ENCODE measurements at regions not wholly inside any gene's neighbourhood (a gene's known extent, or its start where the extent isn't known, plus 50 kb on each side); places are given as distances from the start of the nearest gene placed in this dataset.

- DNase-seq (ENCODE audit: low spot score), result no peak
These were observed 103.6 kb upstream of the TBL1XR1 start for GRCh38 chr3:177300842-177301241.

- no peak for DNase-seq (ENCODE audit: low spot score)
These were observed 109.0 kb upstream of the TBL1XR1 start for GRCh38 chr3:177306252-177306651.

GRCh38 chr3:177307391-177307790, 110.1 kb upstream of the TBL1XR1 start:
- DNase-seq (ENCODE audit: low spot score), result no peak

- DNase-seq (ENCODE audit: low spot score), result no peak
These were observed 110.5 kb upstream of the TBL1XR1 start for GRCh38 chr3:177307826-177308225.

- DNase-seq (ENCODE audit: low spot score), result no peak
These were observed 111.0 kb upstream of the TBL1XR1 start for GRCh38 chr3:177308286-177308685.

GRCh38 chr3:177308911-177309310, 111.6 kb upstream of the TBL1XR1 start:
- DNase-seq (ENCODE audit: low spot score), result no peak

GRCh38 chr3:177312491-177312890, 115.2 kb upstream of the TBL1XR1 start:
- DNase-seq (ENCODE audit: low spot score), result no peak

- DNase-seq (ENCODE audit: low spot score), result no peak
These were observed 117.6 kb upstream of the TBL1XR1 start for GRCh38 chr3:177314897-177315296.

GRCh38 chr3:177317247-177317646, 120.0 kb upstream of the TBL1XR1 start:
- no peak for DNase-seq (ENCODE audit: low spot score)

- DNase-seq (ENCODE audit: low spot score), result no peak
These were observed 121.3 kb upstream of the TBL1XR1 start for GRCh38 chr3:177318559-177318958.

- DNase-seq (ENCODE audit: low spot score), result no peak
These were observed 123.5 kb upstream of the TBL1XR1 start for GRCh38 chr3:177320765-177321247.

GRCh38 chr3:177321819-177322218, 124.5 kb upstream of the TBL1XR1 start:
- DNase-seq (ENCODE audit: low spot score), result no peak

- no peak for DNase-seq (ENCODE audit: low spot score)
These were observed 125.6 kb upstream of the TBL1XR1 start for GRCh38 chr3:177322881-177323280.

- no peak for DNase-seq (ENCODE audit: low spot score)
These were observed 132.6 kb upstream of the TBL1XR1 start for GRCh38 chr3:177329854-177330253.

- DNase-seq (ENCODE audit: low spot score), result no peak
These were observed 133.5 kb upstream of the TBL1XR1 start for GRCh38 chr3:177330779-177331178.

GRCh38 chr3:177331203-177331835, 134.0 kb upstream of the TBL1XR1 start:
- DNase-seq (ENCODE audit: low spot score), result no peak

- DNase-seq (ENCODE audit: low spot score), result no peak
These were observed 135.7 kb upstream of the TBL1XR1 start for GRCh38 chr3:177332955-177333354.

- DNase-seq (ENCODE audit: low spot score), result no peak
These were observed 136.5 kb upstream of the TBL1XR1 start for GRCh38 chr3:177333533-177334520.

- DNase-seq (ENCODE audit: low spot score), result no peak
These were observed 137.5 kb upstream of the TBL1XR1 start for GRCh38 chr3:177334803-177335202.

GRCh38 chr3:177335728-177336127, 138.4 kb upstream of the TBL1XR1 start:
- DNase-seq (ENCODE audit: low spot score), result no peak

GRCh38 chr3:177336873-177337450, 139.7 kb upstream of the TBL1XR1 start:
- no peak for DNase-seq (ENCODE audit: low spot score)

GRCh38 chr3:177337541-177338331, 140.5 kb upstream of the TBL1XR1 start:
- no peak for DNase-seq (ENCODE audit: low spot score)

Measured in HuH-7.5 (cell line).